ENCODE measurements at regions not wholly inside any gene's neighbourhood (a gene's known extent, or its start where the extent isn't known, plus 50 kb on each side); places are given as distances from the start of the nearest gene placed in this dataset.
A peak's percentile ranks its signal among the peaks of the same experiment; 100 is the strongest.

DNA sequence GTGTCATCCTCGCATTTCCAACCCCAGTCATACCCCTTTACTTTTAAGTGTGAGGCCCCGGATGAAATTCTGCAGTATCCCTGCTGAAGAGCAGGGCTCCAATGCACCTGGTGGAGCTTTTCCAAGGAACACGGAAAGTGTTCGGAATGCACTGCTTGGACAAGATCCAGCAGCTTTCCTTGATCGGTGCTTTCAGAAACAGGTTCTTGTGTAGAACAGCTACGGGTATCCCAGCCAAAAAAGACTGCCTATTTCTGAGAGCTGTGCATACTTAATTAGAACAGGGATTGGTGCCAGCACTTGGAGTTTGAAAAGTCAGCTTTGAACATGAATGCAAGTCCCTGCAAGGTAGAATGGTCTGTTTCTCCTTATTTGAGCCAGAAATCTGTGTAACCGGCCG is 87.2 kb upstream of the C1QTNF9B start:
- peak in 1 of 3 experiments; percentile 11 for DNase-seq

GRCh38 chr13:23985060-23985459 is 87.8 kb upstream of the C1QTNF9B start:
- DNase-seq, result no peak

DNA sequence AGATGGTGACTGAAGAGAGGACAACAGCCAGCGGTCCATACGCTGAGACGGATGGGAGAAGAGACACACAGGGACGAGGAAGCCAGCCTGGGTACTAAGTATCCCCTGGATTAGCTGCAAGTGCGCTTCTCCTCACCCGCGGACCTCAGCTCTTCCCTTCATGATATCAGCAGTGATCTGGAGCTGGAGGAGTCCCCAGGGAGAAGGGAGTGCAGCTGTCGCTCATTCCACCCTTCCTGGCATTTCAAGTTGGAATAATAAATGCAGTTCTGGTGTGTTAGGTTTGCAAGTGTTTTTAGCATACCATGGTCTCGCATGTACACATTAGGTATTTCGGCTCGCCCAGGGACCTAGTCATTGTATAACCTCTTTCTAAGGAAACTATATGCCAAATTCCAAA is 88.5 kb upstream of the C1QTNF9B start:
- DNase-seq, result peak in 2 of 3 experiments; percentile 1 to 82

DNA sequence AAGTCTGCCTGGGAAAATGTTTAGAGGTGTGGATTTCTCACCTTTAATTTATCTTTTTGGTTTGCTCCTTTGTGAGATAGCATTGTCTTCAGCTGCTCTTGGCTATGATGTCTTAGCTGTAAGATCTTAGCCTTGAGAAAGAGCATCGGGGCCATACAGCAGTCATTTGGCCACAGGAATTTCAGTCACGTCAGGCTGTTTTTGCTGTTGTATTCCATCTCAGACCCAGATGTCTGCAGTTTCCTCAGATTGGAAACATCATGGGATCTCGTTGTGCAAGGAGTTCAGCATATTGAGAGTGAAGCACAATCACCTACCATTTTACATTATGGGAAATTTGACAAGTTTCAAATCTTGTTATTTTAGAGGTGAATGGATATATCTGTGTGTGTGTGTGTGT is 89.3 kb upstream of the C1QTNF9B start:
- no peak for DNase-seq

GRCh38 chr13:23987331-23987894 is 90.1 kb upstream of the C1QTNF9B start:
- no peak for DNase-seq

- no peak for DNase-seq
Measured at GRCh38 chr13:23988546-23989122, 91.3 kb upstream of the C1QTNF9B start.

DNA sequence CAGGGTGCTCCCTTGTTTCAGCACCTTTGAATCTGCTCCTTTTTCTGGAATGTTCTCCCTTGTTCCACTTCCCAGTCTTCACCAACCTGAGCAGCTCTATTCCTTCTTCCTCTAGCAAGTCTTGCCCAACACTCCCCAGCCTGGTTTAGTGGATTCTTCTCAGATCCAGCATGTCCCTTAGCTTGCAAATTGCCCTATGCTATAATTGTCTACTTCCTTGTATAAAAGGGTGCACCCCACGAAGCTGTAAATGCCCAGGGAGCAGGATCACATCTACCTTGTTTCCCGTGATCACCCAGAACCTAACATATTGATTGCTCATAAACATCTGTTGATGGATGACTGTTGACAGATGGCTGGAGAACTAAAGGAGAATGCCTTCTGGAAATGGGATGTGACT is 93.2 kb upstream of the C1QTNF9B start:
- DNase-seq, result peak in 1 of 3 experiments; percentile 13

DNA sequence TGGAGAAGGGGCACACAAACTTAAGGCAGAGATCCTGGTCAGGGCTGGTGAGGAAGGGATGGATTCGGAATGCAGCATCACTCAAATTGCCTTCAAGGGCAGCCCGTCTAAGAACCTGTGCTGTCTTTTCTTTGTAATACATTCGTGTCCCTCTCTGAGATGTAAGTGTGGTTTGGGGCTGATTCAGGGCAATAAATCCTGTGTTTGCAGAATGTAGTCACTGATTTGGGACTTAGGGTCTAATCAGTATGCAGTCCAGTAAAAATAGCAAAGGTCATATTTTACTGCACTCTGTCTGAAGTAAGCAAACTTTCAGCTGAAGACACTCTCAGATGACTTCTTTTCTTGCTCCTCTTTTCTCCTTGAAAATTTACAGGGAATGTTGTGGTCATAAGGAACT is 93.8 kb upstream of the C1QTNF9B start:
- DNase-seq, result no peak

- peak in 2 of 3 experiments; percentile 25 to 38 for DNase-seq
Measured at GRCh38 chr13:23992781-23993679, 95.7 kb upstream of the C1QTNF9B start.

DNA sequence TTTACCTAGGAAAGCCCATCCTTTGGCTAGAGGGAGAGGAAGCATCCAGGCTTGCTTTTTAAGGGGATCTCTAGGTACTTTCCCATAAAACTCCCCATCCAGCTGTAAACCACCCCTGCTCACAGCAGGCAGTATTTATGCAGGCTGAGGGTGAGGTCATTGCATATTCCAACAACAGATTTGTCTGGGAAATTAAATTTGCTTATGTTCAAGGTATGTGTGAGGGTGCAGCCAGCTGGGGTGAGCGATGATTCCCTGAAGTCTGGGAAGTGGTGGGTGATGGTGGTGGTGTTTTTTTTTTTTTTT is 96.3 kb upstream of the C1QTNF9B start:
- DNase-seq, result peak in 1 of 3 experiments; percentile 23

DNA sequence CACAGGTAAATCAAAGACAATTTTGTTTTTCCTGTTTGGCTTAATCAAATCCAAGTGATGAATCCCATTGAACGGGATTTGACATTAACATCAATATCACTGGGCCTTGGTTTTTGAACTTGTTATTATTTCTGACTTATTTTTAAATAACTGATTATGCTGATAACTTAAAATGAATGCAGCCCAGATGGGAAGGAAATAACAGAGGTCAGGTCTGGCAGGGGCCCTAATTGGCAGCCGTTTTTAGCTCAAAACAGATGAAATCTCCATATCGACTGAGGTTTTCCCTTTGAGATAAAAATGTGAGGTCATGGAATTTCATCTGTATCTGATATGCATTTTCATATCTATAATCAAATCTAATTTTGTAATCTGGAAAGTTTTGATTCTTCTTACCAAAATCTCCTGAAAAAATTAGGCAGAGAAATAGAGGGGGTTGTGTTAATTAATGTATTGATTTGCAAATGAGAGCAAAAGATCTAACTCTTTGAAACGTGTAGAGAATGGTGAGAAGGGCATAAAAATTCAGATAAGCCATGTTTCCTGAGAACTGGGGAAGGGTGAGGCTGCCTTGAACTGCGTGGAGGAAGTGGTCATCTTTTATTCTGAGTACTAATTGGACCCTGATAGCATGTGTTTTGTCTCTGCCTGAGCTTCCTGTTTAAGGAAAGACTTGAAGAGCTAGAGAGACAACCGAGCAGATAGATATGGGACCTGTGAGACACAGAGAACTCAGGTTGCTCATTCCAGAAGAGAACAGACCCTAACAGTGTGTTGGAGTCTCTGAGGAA is 98.2 kb upstream of the C1QTNF9B start:
- DNase-seq, result no peak

GRCh38 chr13:23996456-23996855 is 99.2 kb upstream of the C1QTNF9B start:
- DNase-seq, result no peak

DNA sequence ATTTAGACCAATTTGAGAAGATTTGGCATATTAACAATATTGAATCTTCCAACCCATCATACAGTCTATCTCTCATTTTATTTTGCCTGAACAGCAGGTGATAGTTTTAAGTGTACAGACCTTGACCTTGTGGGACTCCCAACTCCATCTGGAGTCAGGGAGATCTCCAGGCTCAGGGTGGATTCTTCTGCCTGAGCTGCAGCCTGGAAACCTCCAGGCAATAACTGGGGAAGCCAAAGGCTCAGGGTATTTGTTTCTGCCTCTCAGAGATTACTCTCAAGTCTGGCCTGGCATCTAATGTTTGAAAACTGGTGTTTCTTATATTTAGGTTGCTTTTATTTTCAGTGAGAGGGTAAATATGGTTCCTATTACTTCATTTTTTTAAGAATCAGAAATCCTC is 102.1 kb upstream of the C1QTNF9B start:
- DNase-seq, result no peak

GRCh38 chr13:24002206-24002815 is 105.0 kb upstream of the C1QTNF9B start:
- no peak for DNase-seq

- no peak for DNase-seq
Measured at GRCh38 chr13:24004142-24004899, 107.0 kb upstream of the C1QTNF9B start.

GRCh38 chr13:24004971-24005370 is 107.7 kb upstream of the C1QTNF9B start:
- DNase-seq, result no peak

GRCh38 chr13:24005755-24006281 is 108.5 kb upstream of the C1QTNF9B start:
- DNase-seq, result no peak

DNA sequence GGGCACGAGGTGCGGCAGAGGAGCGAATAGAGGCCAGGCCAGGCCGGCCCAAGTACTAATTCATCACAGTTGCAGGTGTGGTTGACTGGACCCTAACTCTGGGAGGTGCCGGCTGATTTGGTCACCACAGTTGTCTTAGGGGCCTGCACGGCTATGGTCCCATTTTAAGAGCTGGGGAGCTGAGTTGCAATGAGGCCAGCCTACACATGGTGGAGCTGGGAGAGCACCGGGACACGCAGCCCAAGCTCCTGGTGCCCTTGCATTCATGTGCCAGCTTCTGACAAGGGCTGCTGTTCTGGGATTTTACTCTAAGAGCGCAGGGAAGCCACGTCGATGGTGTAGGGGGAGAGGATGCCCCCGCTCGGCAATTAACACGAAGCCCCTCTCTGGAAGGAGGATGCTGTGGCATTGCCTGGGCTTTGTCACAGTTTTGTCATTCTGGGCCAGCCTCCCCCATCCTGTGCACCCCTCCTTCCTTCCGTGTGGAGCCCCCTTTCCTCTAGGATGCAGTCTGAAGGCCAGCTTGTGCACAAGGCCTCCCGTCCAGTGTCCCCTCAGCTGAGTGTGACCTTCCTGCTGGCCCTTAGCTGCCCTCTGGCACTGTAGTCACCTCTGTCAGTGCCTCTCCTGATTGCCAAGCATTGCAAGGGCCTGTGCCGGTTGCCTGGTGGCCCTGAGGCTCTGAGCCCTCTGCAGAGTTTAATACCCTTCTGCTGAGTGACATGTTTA is 109.4 kb upstream of the C1QTNF9B start:
- no peak for DNase-seq

GRCh38 chr13:24007979-24008620 is 110.8 kb upstream of the C1QTNF9B start:
- DNase-seq, result no peak

- DNase-seq, result no peak
Measured at GRCh38 chr13:24008679-24009078, 111.4 kb upstream of the C1QTNF9B start.

DNA sequence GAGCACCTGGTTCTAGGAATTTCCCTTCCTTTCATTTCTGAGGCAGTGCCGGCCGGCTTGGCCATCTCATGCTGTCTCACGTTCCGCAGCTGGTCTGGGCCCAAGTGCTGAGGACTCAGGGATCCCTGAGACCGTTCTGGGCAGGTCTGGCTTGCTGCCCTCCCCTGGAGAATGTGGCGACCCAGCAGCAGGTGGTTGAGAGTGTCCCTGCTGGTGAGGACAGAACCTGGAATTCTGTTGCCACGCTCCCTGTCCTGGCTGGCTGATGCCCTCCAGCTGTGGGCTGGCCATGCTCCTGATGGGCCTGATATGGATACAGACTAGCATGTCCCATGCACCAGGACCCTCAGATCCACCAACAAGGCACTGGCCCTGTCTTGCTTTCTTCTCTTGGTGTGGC is 114.0 kb upstream of the C1QTNF9B start:
- no peak for DNase-seq
